ENCODE measurements at regions not wholly inside any gene's neighbourhood (a gene's known extent, or its start where the extent isn't known, plus 50 kb on each side); places are given as distances from the start of the nearest gene placed in this dataset.
"Not testable (repeated sequence)": the region's sequence is repeated elsewhere in the genome, so short reads cannot be mapped to it uniquely, and the experiment has no call there.

GRCh38 chr10:105585753-105586152 is 944.7 kb downstream of the SORCS3 start:
- DNase-seq (ENCODE audit: low read depth), result peak; percentile 85
- TF ChIP-seq CTCF (conservative IDR thresholded peaks at IDR 0.05; ENCODE audit: low read depth, low read length), result no peak
- H3K4me3 ChIP-seq (ENCODE audit: low read length), result no peak overlapping the region

GRCh38 chr10:105585171-105585570 is 944.1 kb downstream of the SORCS3 start:
- no peak for DNase-seq (ENCODE audit: low read depth)
- no peak overlapping the region for H3K4me3 ChIP-seq (ENCODE audit: low read length)
- no peak for TF ChIP-seq CTCF (conservative IDR thresholded peaks at IDR 0.05; ENCODE audit: low read depth, low read length)

GRCh38 chr10:105579112-105579511 is 938.0 kb downstream of the SORCS3 start:
- DNase-seq (ENCODE audit: low read depth), result no peak
- no peak for TF ChIP-seq CTCF (conservative IDR thresholded peaks at IDR 0.05; ENCODE audit: low read depth, low read length)
- no peak overlapping the region for H3K4me3 ChIP-seq (ENCODE audit: low read length)

- DNase-seq (ENCODE audit: low read depth), result no peak
- no peak for TF ChIP-seq CTCF (conservative IDR thresholded peaks at IDR 0.05; ENCODE audit: low read depth, low read length)
- H3K4me3 ChIP-seq (ENCODE audit: low read length), result no peak overlapping the region
Measured at GRCh38 chr10:105577865-105578607, 936.9 kb downstream of the SORCS3 start.

GRCh38 chr10:105559333-105560097 is 918.4 kb downstream of the SORCS3 start:
- no peak for DNase-seq (ENCODE audit: low read depth)
- H3K4me3 ChIP-seq (ENCODE audit: low read length), result no peak overlapping the region
- TF ChIP-seq CTCF (conservative IDR thresholded peaks at IDR 0.05; ENCODE audit: low read depth, low read length), result no peak

GRCh38 chr10:105550453-105550852 is 909.4 kb downstream of the SORCS3 start:
- DNase-seq (ENCODE audit: low read depth); H3K4me3 ChIP-seq (ENCODE audit: low read length): not testable (repeated sequence)

- no peak for TF ChIP-seq CTCF (conservative IDR thresholded peaks at IDR 0.05; ENCODE audit: low read depth, low read length)
- peak; percentile 23 for DNase-seq (ENCODE audit: low read depth)
- no peak overlapping the region for H3K4me3 ChIP-seq (ENCODE audit: low read length)
Measured at GRCh38 chr10:105549731-105550130, 908.6 kb downstream of the SORCS3 start.

Measured in retinal pigment epithelial cell (primary cell).